ACC112 (cell line): ENCODE measurements at regions not wholly inside any gene's neighbourhood (a gene's known extent, or its start where the extent isn't known, plus 50 kb on each side); places are given as distances from the start of the nearest gene placed in this dataset.
"Not testable (repeated sequence)": the region's sequence is repeated elsewhere in the genome, so short reads cannot be mapped to it uniquely, and the experiment has no call there.

Source experiments
- H2AFZ ChIP-seq: fragments of 200-600 bp; sonication (generic); one replicate; pipeline ENCODE4 v1.6.0; 2017; ENCODE audit warnings: antibody characterized with exemption, low read length; ENCODE audit not compliant: unreplicated experiment
- H3K27ac ChIP-seq: fragments of 200-600 bp; sonication (generic); 2 replicates; pipeline ENCODE4 v1.5.1; 2014; ENCODE audit warnings: low read depth, mild to moderate bottlenecking, antibody characterized with exemption, low read length, moderate library complexity
- H3K27me3 ChIP-seq: fragments of 200-600 bp; sonication (generic); 2 replicates; pipeline ENCODE4 v1.6.1; 2014; ENCODE audit warnings: mild to moderate bottlenecking, antibody characterized with exemption, low read length, moderate library complexity, mixed read lengths; ENCODE audit not compliant: insufficient read depth
- H3K36me3 ChIP-seq: fragments of 200-600 bp; sonication (generic); 2 replicates; pipeline ENCODE4 v1.6.1; 2016; ENCODE audit warnings: mild to moderate bottlenecking, antibody characterized with exemption, low read length, moderate library complexity, mixed read lengths; ENCODE audit not compliant: insufficient read depth
- H3K4me1 ChIP-seq: fragments of 200-600 bp; sonication (generic); one replicate; pipeline ENCODE4 v1.6.1; 2016; ENCODE audit warnings: low read length, mixed read lengths; ENCODE audit not compliant: insufficient read depth, unreplicated experiment, control insufficient read depth
- H3K4me3 ChIP-seq: fragments of 200-600 bp; sonication (generic); 2 replicates; pipeline ENCODE4 v1.5.1; 2014; ENCODE audit warnings: mild to moderate bottlenecking, low read depth, low read length
- H3K79me2 ChIP-seq: fragments of 200-600 bp; sonication (generic); one replicate; pipeline ENCODE4 v1.6.0; 2016; ENCODE audit warnings: low read length; ENCODE audit not compliant: control insufficient read depth, unreplicated experiment, insufficient read depth

- H3K4me1 ChIP-seq = not testable (repeated sequence)
These were observed 176.2 kb downstream of the UACA start for GRCh38 chr15:70587012-70587634.

GRCh38 chr15:70586241-70586640 is 177.1 kb downstream of the UACA start:
- Histone ChIP-seq H3K27me3 (peaks cover 23% of the 10 kb centered on the region), H3K27ac (no peak overlapping the region), H3K4me3 (no peak overlapping the region), H3K4me1 (no peaks in the 10 kb centered on the region), H3K79me2 (no peaks in the 10 kb centered on the region), H2AFZ (no peak overlapping the region), H3K36me3 (no peaks in the 10 kb centered on the region)

More at GRCh38 chr15:70587012-70587634, 176.2 kb downstream of the UACA start:
- peaks cover 16% of the 10 kb centered on the region for H3K27me3 ChIP-seq
- H2AFZ ChIP-seq, H3K79me2 ChIP-seq, H3K27ac ChIP-seq, H3K36me3 ChIP-seq, H3K4me3 ChIP-seq: not testable (repeated sequence)

- H3K4me1 ChIP-seq = no peaks in the 10 kb centered on the region
- no peak overlapping the region for H3K27ac ChIP-seq
- H3K4me3 ChIP-seq = no peak overlapping the region
- H2AFZ ChIP-seq = no peak overlapping the region
- peaks cover 24% of the 10 kb centered on the region for H3K27me3 ChIP-seq
- H3K36me3 ChIP-seq = no peaks in the 10 kb centered on the region
- H3K79me2 ChIP-seq = no peaks in the 10 kb centered on the region
These were observed 177.7 kb downstream of the UACA start for GRCh38 chr15:70585707-70586034.

GRCh38 chr15:70584838-70585706 is 178.3 kb downstream of the UACA start:
- peaks cover 24% of the 10 kb centered on the region for H3K27me3 ChIP-seq
- H2AFZ ChIP-seq = no peak overlapping the region
- H3K4me3 ChIP-seq = no peak overlapping the region
- no peaks in the 10 kb centered on the region for H3K4me1 ChIP-seq
- no peak overlapping the region for H3K27ac ChIP-seq
- H3K36me3 ChIP-seq = no peaks in the 10 kb centered on the region
- H3K79me2 ChIP-seq = no peaks in the 10 kb centered on the region

- Histone ChIP-seq H2AFZ (no peak overlapping the region), H3K27ac (no peak overlapping the region), H3K79me2 (no peaks in the 10 kb centered on the region), H3K36me3 (no peaks in the 10 kb centered on the region), H3K27me3 (peaks cover 24% of the 10 kb centered on the region), H3K4me3 (no peak overlapping the region), H3K4me1 (no peaks in the 10 kb centered on the region)
These were observed 178.9 kb downstream of the UACA start for GRCh38 chr15:70584441-70584837.

- H3K36me3 ChIP-seq = no peaks in the 10 kb centered on the region
- H3K4me1 ChIP-seq = no peaks in the 10 kb centered on the region
- no peak overlapping the region for H3K4me3 ChIP-seq
- no peaks in the 10 kb centered on the region for H3K79me2 ChIP-seq
- H3K27me3 ChIP-seq = peaks cover 24% of the 10 kb centered on the region
- no peak overlapping the region for H3K27ac ChIP-seq
- H2AFZ ChIP-seq = no peak overlapping the region
These were observed 180.4 kb downstream of the UACA start for GRCh38 chr15:70583006-70583405.

- no peaks in the 10 kb centered on the region for H3K36me3 ChIP-seq
- no peak overlapping the region for H3K4me3 ChIP-seq
- no peak overlapping the region for H2AFZ ChIP-seq
- H3K27me3 ChIP-seq = peaks cover 24% of the 10 kb centered on the region
- H3K4me1 ChIP-seq = no peaks in the 10 kb centered on the region
- H3K27ac ChIP-seq = no peak overlapping the region
- H3K79me2 ChIP-seq = no peaks in the 10 kb centered on the region
These were observed 181.0 kb downstream of the UACA start for GRCh38 chr15:70582143-70582945.

- no peaks in the 10 kb centered on the region for H3K79me2 ChIP-seq
- no peaks in the 10 kb centered on the region for H3K36me3 ChIP-seq
- H2AFZ ChIP-seq = no peak overlapping the region
- H3K27me3 ChIP-seq = peaks cover 28% of the 10 kb centered on the region
- no peaks in the 10 kb centered on the region for H3K4me1 ChIP-seq
- no peak overlapping the region for H3K27ac ChIP-seq
- no peak overlapping the region for H3K4me3 ChIP-seq
These were observed 182.4 kb downstream of the UACA start for GRCh38 chr15:70580958-70581357.

GRCh38 chr15:70580286-70580685 is 183.1 kb downstream of the UACA start:
- H3K36me3 ChIP-seq = no peaks in the 10 kb centered on the region
- no peak overlapping the region for H2AFZ ChIP-seq
- no peak overlapping the region for H3K4me3 ChIP-seq
- H3K27me3 ChIP-seq = peaks cover 27% of the 10 kb centered on the region
- H3K4me1 ChIP-seq = no peaks in the 10 kb centered on the region
- no peaks in the 10 kb centered on the region for H3K79me2 ChIP-seq
- no peak overlapping the region for H3K27ac ChIP-seq

GRCh38 chr15:70579766-70580165 is 183.6 kb downstream of the UACA start:
- no peak overlapping the region for H3K4me3 ChIP-seq
- H3K27ac ChIP-seq = no peak overlapping the region
- peaks cover 27% of the 10 kb centered on the region for H3K27me3 ChIP-seq
- H3K79me2 ChIP-seq = no peaks in the 10 kb centered on the region
- no peaks in the 10 kb centered on the region for H3K4me1 ChIP-seq
- H3K36me3 ChIP-seq = no peaks in the 10 kb centered on the region
- no peak overlapping the region for H2AFZ ChIP-seq
